SU-DHL-6 (cell line): ENCODE measurements at regions not wholly inside any gene's neighbourhood (a gene's known extent, or its start where the extent isn't known, plus 50 kb on each side); places are given as distances from the start of the nearest gene placed in this dataset.

Source experiments
- H2AFZ ChIP-seq: fragments of 200-600 bp; sonication (generic); 2 replicates; pipeline ENCODE4 v1.6.1; 2014; ENCODE audit warnings: low read depth, mild to moderate bottlenecking, moderate library complexity, mixed read lengths, antibody characterized with exemption, low read length; ENCODE audit not compliant: severe bottlenecking
- H3F3A ChIP-seq: fragments of 200-600 bp; shearing (Covaris generic); 2 replicates; pipeline ENCODE4 v1.6.0; 2016; ENCODE audit warnings: antibody characterized with exemption, mild to moderate bottlenecking; ENCODE audit not compliant: insufficient read depth
- H3K27ac ChIP-seq: fragments of 200-600 bp; sonication (generic); 2 replicates; pipeline ENCODE4 v1.5.1; 2016; ENCODE audit warnings: low read depth, mild to moderate bottlenecking, low read length, moderate library complexity, mixed read lengths
- H3K27me3 ChIP-seq: fragments of 200-600 bp; sonication (generic), shearing (Covaris generic); 2 replicates; pipeline ENCODE4 v1.6.0; 2014; ENCODE audit warnings: mild to moderate bottlenecking, low read length
- H3K36me3 ChIP-seq: fragments of 200-600 bp; sonication (generic); 2 replicates; pipeline ENCODE4 v1.6.1; 2014; ENCODE audit warnings: mild to moderate bottlenecking, low read length, mixed read lengths
- H3K4me2 ChIP-seq: fragments of 300-600, 200-600 bp; shearing (Covaris generic), sonication (generic); 2 replicates; pipeline ENCODE4 v1.6.0; 2014; ENCODE audit warnings: low read length, low read depth, mild to moderate bottlenecking; ENCODE audit not compliant: poor library complexity, severe bottlenecking
- H3K4me3 ChIP-seq: fragments of 200-600 bp; sonication (generic); 2 replicates; pipeline ENCODE4 v1.5.1; 2014; ENCODE audit warnings: antibody characterized with exemption, low read length, mild to moderate bottlenecking, mixed read lengths; ENCODE audit not compliant: insufficient read depth, poor library complexity, severe bottlenecking
- H3K79me2 ChIP-seq: fragments of 200-600 bp; sonication (generic); 2 replicates; pipeline ENCODE4 v1.6.1; 2014; ENCODE audit warnings: mild to moderate bottlenecking, low read length, moderate library complexity; ENCODE audit not compliant: insufficient read depth
- H3K9ac ChIP-seq: fragments of 200-600 bp; sonication (generic); 2 replicates; pipeline ENCODE4 v1.7.0; 2014; ENCODE audit warnings: mild to moderate bottlenecking, low read length
- H3K9me2 ChIP-seq: fragments of 200-600 bp; sonication (generic); replicated peaks from 2 replicates; pipeline ENCODE4 v1.6.1; 2014; ENCODE audit warnings: low read length; ENCODE audit not compliant: insufficient read depth
- H3K9me3 ChIP-seq: fragments of 200-600 bp; sonication (generic); 2 replicates; pipeline ENCODE4 v1.6.1; 2014; ENCODE audit warnings: low read length, mixed read lengths; ENCODE audit not compliant: insufficient read depth
- H4K20me1 ChIP-seq: fragments of 200-600 bp; sonication (generic); 2 replicates; pipeline ENCODE4 v1.6.1; 2014; ENCODE audit warnings: low read depth, mild to moderate bottlenecking, antibody characterized with exemption, low read length, moderate library complexity, mixed read lengths
- EZH2phosphoT487 ChIP-seq: fragments of 200-600 bp; sonication (generic), shearing (Covaris generic); conservative IDR thresholded peaks from 2 replicates; pipeline ENCODE4 v1.6.1; 2018; ENCODE audit warnings: mild to moderate bottlenecking, antibody characterized with exemption, low read length, moderate library complexity, mixed read lengths
- TF ChIP-seq, protein P1 (sequence below): fragments of 200-600 bp; sonication (generic); IDR thresholded peaks from one replicate; pipeline ENCODE4 v1.5.1; 2017; ENCODE audit warnings: antibody characterized with exemption, mild to moderate bottlenecking, low read length, moderate library complexity; ENCODE audit not compliant: insufficient read depth, poor library complexity, severe bottlenecking

DNA sequence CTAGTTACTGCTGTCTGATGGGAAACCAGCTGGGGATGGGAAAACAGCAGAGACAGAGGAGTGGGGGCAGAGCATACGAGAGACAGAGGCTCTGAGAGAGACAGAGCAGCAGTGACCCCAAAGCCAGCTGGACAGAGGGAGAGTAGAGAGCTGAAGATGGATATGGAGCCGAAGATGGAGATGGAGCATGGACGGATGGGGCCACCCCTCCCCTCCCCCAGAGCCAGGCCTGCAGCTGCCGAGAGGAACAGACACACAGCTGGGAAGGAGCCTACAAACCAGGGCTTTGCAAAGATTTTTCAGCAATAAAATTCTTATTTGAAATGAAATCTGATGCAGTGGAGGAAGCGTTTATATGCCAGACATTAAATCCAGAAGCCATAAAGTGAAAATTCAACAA, 167.6 kb upstream of the LINGO1 start:
- Histone ChIP-seq H3K79me2 (no peaks in the 10 kb centered on the region), H3K9ac (no peak overlapping the region), H3K27ac (no peak overlapping the region), H3F3A (no peaks in the 10 kb centered on the region), H3K27me3 (no peaks in the 10 kb centered on the region), H3K4me2 (no peak overlapping the region), H3K9me2 (no peaks in the 10 kb centered on the region), H3K9me3 (no peaks in the 10 kb centered on the region), H3K4me3 (no peak overlapping the region), H2AFZ (no peak overlapping the region), H3K36me3 (no peaks in the 10 kb centered on the region), H4K20me1 (no peaks in the 10 kb centered on the region)
- TF ChIP-seq, protein P1, sequence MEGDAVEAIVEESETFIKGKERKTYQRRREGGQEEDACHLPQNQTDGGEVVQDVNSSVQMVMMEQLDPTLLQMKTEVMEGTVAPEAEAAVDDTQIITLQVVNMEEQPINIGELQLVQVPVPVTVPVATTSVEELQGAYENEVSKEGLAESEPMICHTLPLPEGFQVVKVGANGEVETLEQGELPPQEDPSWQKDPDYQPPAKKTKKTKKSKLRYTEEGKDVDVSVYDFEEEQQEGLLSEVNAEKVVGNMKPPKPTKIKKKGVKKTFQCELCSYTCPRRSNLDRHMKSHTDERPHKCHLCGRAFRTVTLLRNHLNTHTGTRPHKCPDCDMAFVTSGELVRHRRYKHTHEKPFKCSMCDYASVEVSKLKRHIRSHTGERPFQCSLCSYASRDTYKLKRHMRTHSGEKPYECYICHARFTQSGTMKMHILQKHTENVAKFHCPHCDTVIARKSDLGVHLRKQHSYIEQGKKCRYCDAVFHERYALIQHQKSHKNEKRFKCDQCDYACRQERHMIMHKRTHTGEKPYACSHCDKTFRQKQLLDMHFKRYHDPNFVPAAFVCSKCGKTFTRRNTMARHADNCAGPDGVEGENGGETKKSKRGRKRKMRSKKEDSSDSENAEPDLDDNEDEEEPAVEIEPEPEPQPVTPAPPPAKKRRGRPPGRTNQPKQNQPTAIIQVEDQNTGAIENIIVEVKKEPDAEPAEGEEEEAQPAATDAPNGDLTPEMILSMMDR = no peak
- no peak for TF ChIP-seq EZH2phosphoT487

DNA sequence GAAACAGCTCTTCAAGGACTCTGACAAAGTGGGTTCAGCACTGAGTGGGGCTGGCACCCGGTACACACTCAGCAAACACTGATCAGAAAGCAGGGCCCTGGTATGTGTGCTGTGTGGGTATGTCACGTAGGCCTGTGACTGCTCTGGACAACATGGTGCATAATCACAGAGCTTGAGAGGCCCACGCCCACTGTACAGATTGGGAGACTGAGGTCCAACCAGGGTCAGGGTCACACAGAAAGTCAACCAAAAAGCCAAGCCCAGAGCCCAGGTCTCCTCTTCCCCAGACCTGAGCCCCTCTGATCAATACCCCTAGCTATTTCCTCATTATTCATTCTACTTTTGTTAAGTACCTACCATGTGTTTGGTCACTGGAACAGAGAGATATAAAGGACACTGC, 166.1 kb upstream of the LINGO1 start:
- no peak for TF ChIP-seq EZH2phosphoT487
- TF ChIP-seq, protein P1 = no peak
- no peak overlapping the region for H2AFZ ChIP-seq
- no peak overlapping the region for H3K27ac ChIP-seq

GRCh38 chr15:77798151-77798835, 165.6 kb upstream of the LINGO1 start:
- Histone ChIP-seq H3K27me3 (no peaks in the 10 kb centered on the region), H2AFZ (no peak overlapping the region), H3K9me3 (no peaks in the 10 kb centered on the region), H4K20me1 (no peaks in the 10 kb centered on the region), H3K9ac (no peak overlapping the region), H3K79me2 (no peaks in the 10 kb centered on the region), H3K36me3 (no peaks in the 10 kb centered on the region), H3K4me2 (no peak overlapping the region), H3K27ac (no peak overlapping the region), H3K9me2 (no peaks in the 10 kb centered on the region), H3F3A (no peaks in the 10 kb centered on the region), H3K4me3 (no peak overlapping the region)
- TF ChIP-seq, protein P1 = no peak
- TF ChIP-seq EZH2phosphoT487 = no peak

More for the DNA sequence above, 166.1 kb upstream of the LINGO1 start:
- Histone ChIP-seq H3K36me3 (no peaks in the 10 kb centered on the region), H3F3A (no peaks in the 10 kb centered on the region), H4K20me1 (no peaks in the 10 kb centered on the region), H3K9me2 (no peaks in the 10 kb centered on the region), H3K27me3 (no peaks in the 10 kb centered on the region), H3K79me2 (no peaks in the 10 kb centered on the region), H3K4me2 (no peak overlapping the region), H3K4me3 (no peak overlapping the region), H3K9me3 (no peaks in the 10 kb centered on the region), H3K9ac (no peak overlapping the region)
